H7 (cell line): ENCODE measurements at regions not wholly inside any gene's neighbourhood (a gene's known extent, or its start where the extent isn't known, plus 50 kb on each side); places are given as distances from the start of the nearest gene placed in this dataset.

Experiments used
- DNase-seq: peaks from one replicate; pipeline ENCODE4 v3.0.0; 2012
- H3K27me3 ChIP-seq: 2 replicates; pipeline ENCODE4 v1.6.0; 2011; ENCODE audit warnings: mild to moderate bottlenecking, low read length; ENCODE audit not compliant: control insufficient read depth, insufficient read depth
- H3K36me3 ChIP-seq: replicated peaks from 2 replicates; pipeline ENCODE4 v1.5.1; 2011; ENCODE audit warnings: low read length; ENCODE audit not compliant: control insufficient read depth, insufficient read depth
- H3K4me3 ChIP-seq: 2 replicates; pipeline ENCODE4 v1.5.1; 2011; ENCODE audit warnings: low read depth, mild to moderate bottlenecking, control low read depth, low read length, moderate library complexity; ENCODE audit not compliant: insufficient read depth

- H3K36me3 ChIP-seq, result no peaks in the 10 kb centered on the region
- DNase-seq, result no peak
- H3K4me3 ChIP-seq, result no peak overlapping the region
- no peaks in the 10 kb centered on the region for H3K27me3 ChIP-seq
Observed at GRCh38 chr10:29751684-29752083, 116.9 kb upstream of the SVIL start.

GRCh38 chr10:29751240-29751639 lies 116.5 kb upstream of the SVIL start:
- DNase-seq, result no peak
- Histone ChIP-seq H3K36me3 (no peaks in the 10 kb centered on the region), H3K27me3 (no peaks in the 10 kb centered on the region), H3K4me3 (no peak overlapping the region)

- no peaks in the 10 kb centered on the region for H3K36me3 ChIP-seq
- H3K27me3 ChIP-seq, result no peaks in the 10 kb centered on the region
- no peak for DNase-seq
- H3K4me3 ChIP-seq, result no peak overlapping the region
Observed at GRCh38 chr10:29749150-29749549, 114.4 kb upstream of the SVIL start.

GRCh38 chr10:29748109-29748650 lies 113.4 kb upstream of the SVIL start:
- no peak overlapping the region for H3K4me3 ChIP-seq
- H3K27me3 ChIP-seq, result no peaks in the 10 kb centered on the region
- H3K36me3 ChIP-seq, result no peaks in the 10 kb centered on the region
- DNase-seq, result no peak

GRCh38 chr10:29746080-29746797 lies 111.5 kb upstream of the SVIL start:
- no peaks in the 10 kb centered on the region for H3K27me3 ChIP-seq
- H3K4me3 ChIP-seq, result no peak overlapping the region
- no peaks in the 10 kb centered on the region for H3K36me3 ChIP-seq
- no peak for DNase-seq

GRCh38 chr10:29740981-29741545 lies 106.3 kb upstream of the SVIL start:
- no peak for DNase-seq
- Histone ChIP-seq H3K27me3 (peaks cover 13% of the 10 kb centered on the region), H3K4me3 (no peak overlapping the region), H3K36me3 (no peaks in the 10 kb centered on the region)

- Histone ChIP-seq H3K27me3 (peaks cover 30% of the 10 kb centered on the region), H3K4me3 (no peak overlapping the region), H3K36me3 (no peaks in the 10 kb centered on the region)
- DNase-seq, result no peak
Observed at GRCh38 chr10:29738341-29738740, 103.6 kb upstream of the SVIL start.

GRCh38 chr10:29737074-29737593 lies 102.4 kb upstream of the SVIL start:
- Histone ChIP-seq H3K4me3 (peak overlapping the region; percentile 77), H3K36me3 (no peaks in the 10 kb centered on the region), H3K27me3 (peaks cover 30% of the 10 kb centered on the region)
- DNase-seq, result no peak

GRCh38 chr10:29736366-29737073 lies 101.7 kb upstream of the SVIL start:
- Histone ChIP-seq H3K27me3 (peaks cover 30% of the 10 kb centered on the region), H3K4me3 (peak overlapping the region; percentile 77), H3K36me3 (no peaks in the 10 kb centered on the region)
- DNase-seq, result peak; percentile 93

GRCh38 chr10:29735628-29736365 lies 101.0 kb upstream of the SVIL start:
- Histone ChIP-seq H3K4me3 (peak overlapping the region; percentile 77), H3K27me3 (peaks cover 30% of the 10 kb centered on the region), H3K36me3 (no peaks in the 10 kb centered on the region)
- peak; percentile 95 for DNase-seq

- Histone ChIP-seq H3K4me3 (peak overlapping the region; percentile 77), H3K27me3 (peaks cover 30% of the 10 kb centered on the region), H3K36me3 (no peaks in the 10 kb centered on the region)
- peak; percentile 83 for DNase-seq
Observed at GRCh38 chr10:29734962-29735627, 100.3 kb upstream of the SVIL start.

GRCh38 chr10:29734640-29734961 lies 99.8 kb upstream of the SVIL start:
- H3K36me3 ChIP-seq, result no peaks in the 10 kb centered on the region
- DNase-seq, result peak; percentile 26
- peak overlapping the region; percentile 77 for H3K4me3 ChIP-seq
- H3K27me3 ChIP-seq, result peaks cover 30% of the 10 kb centered on the region

- DNase-seq, result no peak
- H3K36me3 ChIP-seq, result no peaks in the 10 kb centered on the region
Observed at GRCh38 chr10:29733323-29733722, 98.6 kb upstream of the SVIL start.

GRCh38 chr10:29732918-29733317 lies 98.1 kb upstream of the SVIL start:
- peaks cover 30% of the 10 kb centered on the region for H3K27me3 ChIP-seq
- H3K4me3 ChIP-seq, result no peak overlapping the region
- H3K36me3 ChIP-seq, result no peaks in the 10 kb centered on the region
- no peak for DNase-seq

More at GRCh38 chr10:29733323-29733722, 98.6 kb upstream of the SVIL start:
- Histone ChIP-seq H3K4me3 (no peak overlapping the region), H3K27me3 (peaks cover 30% of the 10 kb centered on the region)
